PC-9 (cell line): ENCODE measurements at regions not wholly inside any gene's neighbourhood (a gene's known extent, or its start where the extent isn't known, plus 50 kb on each side); places are given as distances from the start of the nearest gene placed in this dataset.

Source experiments
- BruUV-seq: library from RNA; stranded (reverse); fragments of 400-500 nt; replicated peaks from 2 replicates; lab custom pipeline; 2021; lab: Mats Ljungman, UMichigan
- CTCF ChIA-PET: fragments of 300-600 bp; sonication (Branson Sonifier 250); formaldehyde crosslinking; loops from one replicate; lab custom pipeline; 2022; ENCODE audit warnings: antibody characterized with exemption; lab: Charles Lee
- POLR2A ChIA-PET: fragments of 300-600 bp; sonication (Branson Sonifier 250); formaldehyde crosslinking; loops from one replicate; lab custom pipeline; 2022; ENCODE audit warnings: antibody characterized with exemption; ENCODE audit not compliant: unreplicated experiment; lab: Charles Lee
- DNase-seq, 2 experiments: peaks; one replicate each; pipeline versions ENCODE4 v3.0.0 to v3.0.0-alpha.2; 2015 to 2022; ENCODE audit warnings: mixed read lengths in 1 of 2
- H2AFZ ChIP-seq: fragments of 200-600 bp; sonication (generic); 2 replicates; pipeline ENCODE4 v1.8.1; 2017; ENCODE audit warnings: antibody characterized with exemption
- H3F3A ChIP-seq: fragments of 200-600 bp; sonication (generic); 2 replicates; pipeline ENCODE4 v1.8.1; 2017; ENCODE audit warnings: antibody characterized with exemption, mild to moderate bottlenecking, low read depth; ENCODE audit not compliant: insufficient read depth
- H3K27ac ChIP-seq: fragments of 200-600 bp; sonication (generic); 2 replicates; pipeline ENCODE4 v1.6.1; 2016; ENCODE audit warnings: mixed run types
- H3K27me3 ChIP-seq: fragments of 200-600 bp; sonication (generic); 2 replicates; pipeline ENCODE4 v1.6.1; 2016; ENCODE audit warnings: low read depth, mixed run types; ENCODE audit not compliant: insufficient read depth
- H3K36me3 ChIP-seq: fragments of 200-600 bp; sonication (generic); 2 replicates; pipeline ENCODE4 v1.6.1; 2016; ENCODE audit warnings: low read depth, mixed run types
- H3K4me1 ChIP-seq: fragments of 200-600 bp; sonication (generic); replicated peaks from 2 replicates; pipeline ENCODE4 v1.6.1; 2016; ENCODE audit warnings: mixed run types; ENCODE audit not compliant: insufficient read depth
- H3K4me2 ChIP-seq: fragments of 200-600 bp; sonication (generic); 2 replicates; pipeline ENCODE4 v1.6.1; 2017; ENCODE audit warnings: mixed run types
- H3K4me3 ChIP-seq: fragments of 200-600 bp; sonication (generic); 2 replicates; pipeline ENCODE4 v1.6.1; 2016; ENCODE audit warnings: mixed run types
- H3K79me2 ChIP-seq: fragments of 200-600 bp; sonication (generic); 2 replicates; pipeline ENCODE4 v1.6.1; 2017; ENCODE audit warnings: low read depth, mixed run types
- H3K9me2 ChIP-seq: fragments of 200-600 bp; sonication (generic); 2 replicates; pipeline ENCODE4 v1.8.1; 2017; ENCODE audit warnings: mild to moderate bottlenecking; ENCODE audit not compliant: insufficient read depth
- H3K9me3 ChIP-seq: fragments of 200-600 bp; sonication (generic); 2 replicates; pipeline ENCODE4 v1.8.1; 2016; ENCODE audit warnings: low read depth; ENCODE audit not compliant: insufficient read depth
- H4K20me1 ChIP-seq: fragments of 200-600 bp; sonication (generic); 2 replicates; pipeline ENCODE4 v1.8.1; 2017; ENCODE audit not compliant: insufficient read depth
- CTCF ChIP-seq: fragments of 200-600 bp; sonication (generic); conservative IDR thresholded peaks from 2 replicates; pipeline ENCODE4 v1.6.1; 2017; ENCODE audit warnings: mixed run types, antibody characterized with exemption, mild to moderate bottlenecking, moderate library complexity
- EZH2 ChIP-seq: fragments of 200-600 bp; sonication (generic); IDR thresholded peaks from 2 replicates; pipeline ENCODE4 v1.8.0; 2017; ENCODE audit warnings: antibody characterized with exemption, low read depth
- intact Hi-C: fragments of 100-400 bp; cut with micrococcal nuclease; formaldehyde crosslinking; loops from one replicate; pipeline ENCODE4 v1.10.0; 2022; ENCODE audit not compliant: unreplicated experiment

GRCh38 chr2:187050409-187050998, 201.5 kb upstream of the ZSWIM2 start:
- Histone ChIP-seq H3K9me2 (no peaks in the 10 kb centered on the region), H3K27ac (no peak overlapping the region), H3K4me1 (no peaks in the 10 kb centered on the region), H3K36me3 (no peaks in the 10 kb centered on the region), H4K20me1 (no peaks in the 10 kb centered on the region), H3K9me3 (no peaks in the 10 kb centered on the region), H3K4me3 (no peak overlapping the region), H3K79me2 (no peaks in the 10 kb centered on the region), H3F3A (no peaks in the 10 kb centered on the region), H3K4me2 (no peak overlapping the region), H3K27me3 (no peaks in the 10 kb centered on the region), H2AFZ (no peak overlapping the region)
- intact Hi-C loops, result no loop called here
- TF ChIP-seq CTCF (no peak), EZH2 (no peak)
- CTCF ChIA-PET, result no interaction called here
- DNase-seq, result no peak
- BruUV-seq, result no TSS peak
- POLR2A ChIA-PET, result no interaction called here

- Histone ChIP-seq H3K27ac (no peak overlapping the region), H3F3A (no peaks in the 10 kb centered on the region), H3K9me3 (no peaks in the 10 kb centered on the region), H2AFZ (no peak overlapping the region), H3K9me2 (no peaks in the 10 kb centered on the region), H3K36me3 (no peaks in the 10 kb centered on the region), H3K4me2 (no peak overlapping the region), H3K27me3 (no peaks in the 10 kb centered on the region), H4K20me1 (no peaks in the 10 kb centered on the region), H3K4me1 (no peaks in the 10 kb centered on the region), H3K4me3 (no peak overlapping the region), H3K79me2 (no peaks in the 10 kb centered on the region)
- intact Hi-C loops, result no loop called here
- ChIA-PET CTCF (no interaction called here), POLR2A (no interaction called here)
- no peak for TF ChIP-seq EZH2
- no peak for TF ChIP-seq CTCF
- no peak for DNase-seq
- no TSS peak for BruUV-seq
Measured at GRCh38 chr2:187037310-187037709, 188.3 kb upstream of the ZSWIM2 start.

GRCh38 chr2:187034434-187034833, 185.5 kb upstream of the ZSWIM2 start:
- POLR2A ChIA-PET, result no interaction called here
- BruUV-seq, result no TSS peak

More at GRCh38 chr2:187034434-187034833, 185.5 kb upstream of the ZSWIM2 start:
- no peaks in the 10 kb centered on the region for H3K9me2 ChIP-seq
- H4K20me1 ChIP-seq, result no peaks in the 10 kb centered on the region
- no peak for TF ChIP-seq EZH2
- TF ChIP-seq CTCF, result no peak
- H3K79me2 ChIP-seq, result no peaks in the 10 kb centered on the region
- H3K9me3 ChIP-seq, result no peaks in the 10 kb centered on the region
- intact Hi-C loops, result no loop called here
- DNase-seq, result no peak
- no peak overlapping the region for H3K27ac ChIP-seq
- H3K27me3 ChIP-seq, result no peaks in the 10 kb centered on the region
- no peak overlapping the region for H2AFZ ChIP-seq
- H3F3A ChIP-seq, result no peaks in the 10 kb centered on the region
- H3K4me2 ChIP-seq, result no peak overlapping the region
- CTCF ChIA-PET, result no interaction called here
- H3K36me3 ChIP-seq, result no peaks in the 10 kb centered on the region
- H3K4me3 ChIP-seq, result no peak overlapping the region
- H3K4me1 ChIP-seq, result no peaks in the 10 kb centered on the region
